GM21526 (cell line): ENCODE measurements at regions not wholly inside any gene's neighbourhood (a gene's known extent, or its start where the extent isn't known, plus 50 kb on each side); places are given as distances from the start of the nearest gene placed in this dataset.
"Not testable (repeated sequence)": the region's sequence is repeated elsewhere in the genome, so short reads cannot be mapped to it uniquely, and the experiment has no call there.

Source experiments
- ATAC-seq: cut with Tn5 transposase; IDR thresholded peaks from one replicate; pipeline ENCODE4 v1.9.1; 2021; ENCODE audit warnings: moderate library complexity; ENCODE audit not compliant: unreplicated experiment, low FRiP score

GRCh38 chr20:59485576-59486454 lies 118.5 kb upstream of the PHACTR3 start:
- no peak for ATAC-seq

- not testable (repeated sequence) for ATAC-seq
Measured at GRCh38 chr20:59488459-59488858, 115.9 kb upstream of the PHACTR3 start.

GRCh38 chr20:59490196-59491004 lies 113.9 kb upstream of the PHACTR3 start:
- not testable (repeated sequence) for ATAC-seq

GRCh38 chr20:59491884-59492283 lies 112.5 kb upstream of the PHACTR3 start:
- no peak for ATAC-seq

- no peak for ATAC-seq
Measured at GRCh38 chr20:59493926-59494325, 110.4 kb upstream of the PHACTR3 start.

- no peak for ATAC-seq
Measured at GRCh38 chr20:59495166-59495565, 109.2 kb upstream of the PHACTR3 start.

- ATAC-seq = no peak
Measured at GRCh38 chr20:59495894-59496510, 108.3 kb upstream of the PHACTR3 start.

GRCh38 chr20:59498291-59498690 lies 106.0 kb upstream of the PHACTR3 start:
- ATAC-seq = no peak

GRCh38 chr20:59499863-59500262 lies 104.5 kb upstream of the PHACTR3 start:
- no peak for ATAC-seq

- ATAC-seq = no peak
Measured at GRCh38 chr20:59508729-59509128, 95.6 kb upstream of the PHACTR3 start.

- ATAC-seq = no peak
Measured at GRCh38 chr20:59512651-59513050, 91.7 kb upstream of the PHACTR3 start.

GRCh38 chr20:59514554-59514953 lies 89.8 kb upstream of the PHACTR3 start:
- no peak for ATAC-seq

- ATAC-seq = no peak
Measured at GRCh38 chr20:59515013-59515905, 89.1 kb upstream of the PHACTR3 start.

GRCh38 chr20:59515906-59516209 lies 88.5 kb upstream of the PHACTR3 start:
- no peak for ATAC-seq

GRCh38 chr20:59518881-59519706 lies 85.2 kb upstream of the PHACTR3 start:
- ATAC-seq = peak; percentile 65

GRCh38 chr20:59519707-59520014 lies 84.7 kb upstream of the PHACTR3 start:
- ATAC-seq = no peak

GRCh38 chr20:59520814-59521213 lies 83.5 kb upstream of the PHACTR3 start:
- ATAC-seq = no peak

GRCh38 chr20:59525500-59526241 lies 78.7 kb upstream of the PHACTR3 start:
- no peak for ATAC-seq
